A549 (cell line): ENCODE measurements at regions not wholly inside any gene's neighbourhood (a gene's known extent, or its start where the extent isn't known, plus 50 kb on each side); places are given as distances from the start of the nearest gene placed in this dataset.

Experiments
- CEBPB ChIP-seq, 2 experiments: fragments of >200 bp in 1 of 2; sonication (Bioruptor Twin) in 1 of 2; formaldehyde crosslinking in 1 of 2; IDR thresholded peaks; 2 replicates each; pipeline ENCODE4 v1.6.1; 2012 to 2016
- CTCF ChIP-seq: fragments of >200 bp; sonication (Bioruptor Twin); formaldehyde crosslinking; IDR thresholded peaks from 3 replicates; pipeline ENCODE4 v1.5.1; 2016
- MYC ChIP-seq: IDR thresholded peaks from 2 replicates; pipeline ENCODE4 v1.6.1; 2012; ENCODE audit warnings: mild to moderate bottlenecking, inconsistent platforms, low read length, improper control_type of control experiment, borderline replicate concordance
- POLR2A ChIP-seq: IDR thresholded peaks from 2 replicates; pipeline ENCODE4 v1.6.1; 2012; ENCODE audit warnings: mild to moderate bottlenecking, low read length
- RAD21 ChIP-seq, 2 experiments: fragments of >200 bp in 1 of 2; sonication (Bioruptor Twin) in 1 of 2; formaldehyde crosslinking in 1 of 2; IDR thresholded peaks in 1 of 2; conservative IDR thresholded peaks in 1 of 2; 2 replicates in 1 of 2; 3 replicates in 1 of 2; pipeline ENCODE4 v1.6.1; 2012 to 2018; ENCODE audit warnings: inconsistent platforms in 1 of 2
- REST ChIP-seq: fragments of 200-600 bp; sonication (generic); IDR thresholded peaks from 2 replicates; pipeline ENCODE4 v1.6.1; 2016; ENCODE audit warnings: antibody characterized with exemption, mild to moderate bottlenecking, moderate library complexity
- USF2 ChIP-seq: fragments of 450-650 bp; IDR thresholded peaks from 2 replicates; pipeline ENCODE4 v1.6.1; 2014; ENCODE audit warnings: antibody characterized with exemption

GRCh38 chrX:139297638-139298037 lies 232.9 kb upstream of the F9 start:
- no peak for TF ChIP-seq RAD21 (conservative IDR thresholded peaks at IDR 0.05 in 1 of 2, IDR thresholded peaks at IDR 0.05 in 1 of 2)
- TF ChIP-seq CTCF, result no peak
- no peak for TF ChIP-seq MYC
- no peak for TF ChIP-seq USF2
- no peak for TF ChIP-seq POLR2A
- no peak for TF ChIP-seq REST
- no peak for TF ChIP-seq CEBPB (IDR thresholded peaks at IDR 0.05)
